Endothelial cell of umbilical vein (primary cell): ENCODE measurements at regions not wholly inside any gene's neighbourhood (a gene's known extent, or its start where the extent isn't known, plus 50 kb on each side); places are given as distances from the start of the nearest gene placed in this dataset.

ENCODE experiments used
- CTCF ChIP-seq, 2 donors: IDR thresholded peaks; 1 replicate in 1 of 2; 2 replicates in 1 of 2; pipeline ENCODE4 v1.5.1; 2011; ENCODE audit warnings: low read length in 2 of 2, mild to moderate bottlenecking in 2 of 2, moderate library complexity in 2 of 2, control low read depth in 1 of 2, inconsistent platforms in 1 of 2, low read depth in 1 of 2; ENCODE audit not compliant: insufficient read depth in 1 of 2; ENCODE audit errors: extremely low read depth in 1 of 2
- EZH2 ChIP-seq: IDR thresholded peaks from 2 replicates; pipeline ENCODE4 v1.6.1; 2012; ENCODE audit warnings: borderline replicate concordance, low read depth, mild to moderate bottlenecking, moderate library complexity, low read length, inconsistent platforms; ENCODE audit not compliant: severe bottlenecking
- FOS ChIP-seq: IDR thresholded peaks from 2 replicates; pipeline ENCODE4 v1.6.1; 2011; ENCODE audit warnings: mild to moderate bottlenecking, low read length, moderate library complexity, borderline replicate concordance; ENCODE audit not compliant: insufficient read depth
- GATA2 ChIP-seq: IDR thresholded peaks from 2 replicates; pipeline ENCODE4 v1.7.0; 2011; ENCODE audit warnings: low read depth, mild to moderate bottlenecking, moderate library complexity, mixed read lengths, low read length; ENCODE audit not compliant: insufficient read length, insufficient read depth
- JUN ChIP-seq: IDR thresholded peaks from 2 replicates; pipeline ENCODE4 v1.6.1; 2011; ENCODE audit warnings: borderline replicate concordance, low read depth; ENCODE audit not compliant: insufficient read length, insufficient read depth
- MAX ChIP-seq: IDR thresholded peaks from 2 replicates; pipeline ENCODE4 v1.6.1; 2011; ENCODE audit not compliant: insufficient read depth, insufficient read length
- MYC ChIP-seq: IDR thresholded peaks from one replicate; pipeline ENCODE4 v1.6.1; 2011; ENCODE audit warnings: mild to moderate bottlenecking, low read depth, low read length
- POLR2A ChIP-seq: IDR thresholded peaks from 2 replicates; pipeline ENCODE4 v1.6.1; 2012; ENCODE audit warnings: low read depth, mild to moderate bottlenecking, control low read depth, low read length
- POLR2AphosphoS5 ChIP-seq: IDR thresholded peaks from 2 replicates; pipeline ENCODE4 v1.6.1; 2012; ENCODE audit warnings: low read depth, mild to moderate bottlenecking, control low read depth, low read length, moderate library complexity; ENCODE audit not compliant: insufficient read depth

GRCh38 chr17:68800751-68801150 lies 154.4 kb downstream of the ABCA8 start:
- no peak for TF ChIP-seq CTCF (IDR thresholded peaks at IDR 0.05; ENCODE audit: extremely low read depth in 1 of 2, insufficient read depth in 1 of 2, low read depth in 1 of 2, low read length in 2 of 2)
- TF ChIP-seq POLR2AphosphoS5 = no peak
- TF ChIP-seq POLR2A = no peak
- no peak for TF ChIP-seq MAX
- no peak for TF ChIP-seq EZH2
- TF ChIP-seq GATA2 = no peak
- TF ChIP-seq MYC = no peak
- TF ChIP-seq FOS = no peak
- no peak for TF ChIP-seq JUN
